ENCODE measurements at regions not wholly inside any gene's neighbourhood (a gene's known extent, or its start where the extent isn't known, plus 50 kb on each side); places are given as distances from the start of the nearest gene placed in this dataset.

DNA sequence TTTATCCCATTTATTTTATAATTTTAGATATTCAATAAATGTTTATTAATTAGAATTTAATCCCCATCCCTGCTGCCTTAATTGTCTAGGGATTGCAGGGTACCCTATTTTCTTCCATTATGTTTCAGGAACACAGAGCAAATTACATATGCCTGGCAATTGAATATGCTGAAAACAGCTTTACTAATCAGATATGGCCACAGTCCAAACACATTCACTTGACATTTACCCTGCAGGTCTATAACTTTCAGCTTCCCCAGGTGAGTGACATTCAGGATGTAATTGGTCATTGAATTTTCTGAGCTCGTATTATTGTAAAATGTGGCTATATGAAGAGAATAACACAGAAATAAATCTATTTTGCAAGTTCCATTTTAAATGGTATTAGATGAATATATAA lies 218.7 kb upstream of the NDST4 start:
- TF ChIP-seq, protein P1, sequence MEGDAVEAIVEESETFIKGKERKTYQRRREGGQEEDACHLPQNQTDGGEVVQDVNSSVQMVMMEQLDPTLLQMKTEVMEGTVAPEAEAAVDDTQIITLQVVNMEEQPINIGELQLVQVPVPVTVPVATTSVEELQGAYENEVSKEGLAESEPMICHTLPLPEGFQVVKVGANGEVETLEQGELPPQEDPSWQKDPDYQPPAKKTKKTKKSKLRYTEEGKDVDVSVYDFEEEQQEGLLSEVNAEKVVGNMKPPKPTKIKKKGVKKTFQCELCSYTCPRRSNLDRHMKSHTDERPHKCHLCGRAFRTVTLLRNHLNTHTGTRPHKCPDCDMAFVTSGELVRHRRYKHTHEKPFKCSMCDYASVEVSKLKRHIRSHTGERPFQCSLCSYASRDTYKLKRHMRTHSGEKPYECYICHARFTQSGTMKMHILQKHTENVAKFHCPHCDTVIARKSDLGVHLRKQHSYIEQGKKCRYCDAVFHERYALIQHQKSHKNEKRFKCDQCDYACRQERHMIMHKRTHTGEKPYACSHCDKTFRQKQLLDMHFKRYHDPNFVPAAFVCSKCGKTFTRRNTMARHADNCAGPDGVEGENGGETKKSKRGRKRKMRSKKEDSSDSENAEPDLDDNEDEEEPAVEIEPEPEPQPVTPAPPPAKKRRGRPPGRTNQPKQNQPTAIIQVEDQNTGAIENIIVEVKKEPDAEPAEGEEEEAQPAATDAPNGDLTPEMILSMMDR (IDR thresholded peaks at IDR 0.05): no peak
- TF ChIP-seq POLR2A (IDR thresholded peaks at IDR 0.05): no peak
